ENCODE measurements at regions not wholly inside any gene's neighbourhood (a gene's known extent, or its start where the extent isn't known, plus 50 kb on each side); places are given as distances from the start of the nearest gene placed in this dataset.
"Not testable (repeated sequence)": the region's sequence is repeated elsewhere in the genome, so short reads cannot be mapped to it uniquely, and the experiment has no call there.

DNA sequence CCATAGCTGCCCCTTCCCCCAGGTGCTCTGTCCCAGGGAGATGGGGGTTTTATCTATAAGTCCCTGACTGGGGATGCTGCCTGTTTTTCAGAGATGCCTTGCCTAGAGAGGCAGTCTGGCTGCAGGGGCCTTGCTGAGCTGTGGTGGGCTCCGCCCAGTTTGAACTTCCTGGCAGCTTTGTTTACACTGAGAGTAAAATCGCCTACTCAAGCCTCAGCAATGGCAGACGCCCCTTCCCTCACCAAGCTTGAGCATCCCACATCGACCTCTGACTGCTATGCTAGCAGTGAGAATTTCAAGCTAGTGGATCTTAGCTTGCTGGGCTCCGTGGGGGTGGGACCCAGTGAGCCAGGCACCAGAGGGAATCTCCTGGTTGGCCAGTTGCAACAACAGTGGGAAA lies 430.4 kb downstream of the CPS1 start:
- WGBS, 2 experiments (ENCODE audit: extremely low coverage in 1 of 2, insufficient coverage in 1 of 2, insufficient read length in 1 of 2, insufficient replicate concordance in 2 of 2, low coverage in 1 of 2, low lambda C conversion rate in 2 of 2, missing lambda C conversion rate in 1 of 2): 84% methylated on average over 5 of the region's 5 CpGs; no CpG with 5 or more reads in 1 of the 2 experiments
- peak overlapping the region; percentile 99; the same call in 1 of the 2 replicates for H2AFZ ChIP-seq (ENCODE audit: low read length)
- H3K27ac ChIP-seq (ENCODE audit: low read depth, low read length): not testable (repeated sequence)

More for the DNA sequence above, 430.4 kb downstream of the CPS1 start:
- FAIRE-seq; CTCF ChIA-PET (ENCODE audit: partially characterized antibody); H3K56ac ChIP-seq (replicated peaks; ENCODE audit: insufficient read length, low read depth, low read length); DNase-seq (ENCODE audit: low read depth in 1 of 2, low spot score in 2 of 2); H3K4me1 ChIP-seq (replicated peaks in 1 of 4; ENCODE audit: control insufficient read depth in 3 of 4, insufficient read depth in 4 of 4, low read length in 3 of 4); H3K23me2 ChIP-seq (ENCODE audit: low read depth, low read length); H3K4ac ChIP-seq (replicated peaks; ENCODE audit: insufficient read length, low read depth, low read length); H2BK12ac ChIP-seq (ENCODE audit: low read depth, low read length); H3K79me1 ChIP-seq (ENCODE audit: low read depth, low read length); H2BK120ac ChIP-seq (replicated peaks; ENCODE audit: low read depth, low read length); H4K5ac ChIP-seq (ENCODE audit: insufficient read length, low read depth, low read length); H3K4me2 ChIP-seq (ENCODE audit: insufficient read depth in 1 of 2, low read depth in 2 of 2, low read length in 2 of 2); H3K9me3 ChIP-seq (ENCODE audit: insufficient read depth in 2 of 2, low read depth in 1 of 2, low read length in 1 of 2); H3K27me3 ChIP-seq (replicated peaks in 1 of 4; ENCODE audit: control insufficient read depth in 3 of 4, extremely low read depth in 1 of 4, insufficient read depth in 3 of 4, low read length in 3 of 4); H4K20me1 ChIP-seq (replicated peaks in 1 of 2; ENCODE audit: control insufficient read depth in 1 of 2, insufficient read depth in 2 of 2, low read length in 2 of 2); H2AK5ac ChIP-seq (ENCODE audit: low read depth, low read length); H3K4me3 ChIP-seq (ENCODE audit: extremely low read depth in 1 of 4, insufficient read depth in 2 of 4, low read depth in 3 of 4, low read length in 4 of 4); H3K23ac ChIP-seq (ENCODE audit: insufficient read length); H3K9ac ChIP-seq (replicated peaks in 1 of 4; ENCODE audit: extremely low read depth in 1 of 4, low read depth in 3 of 4, low read length in 3 of 4); H3K36me3 ChIP-seq (ENCODE audit: control insufficient read depth in 2 of 4, insufficient read depth in 4 of 4, low read length in 3 of 4); H2BK20ac ChIP-seq (ENCODE audit: low read length); H4K91ac ChIP-seq (replicated peaks; ENCODE audit: insufficient read length, low read length); H3K79me2 ChIP-seq (ENCODE audit: control insufficient read depth in 1 of 2, insufficient read depth in 2 of 2, low read length in 2 of 2); POLR2A ChIA-PET (ENCODE audit: partially characterized antibody); H2BK15ac ChIP-seq (ENCODE audit: low read length); H3K18ac ChIP-seq (ENCODE audit: extremely low read depth, low read length); H3K14ac ChIP-seq (ENCODE audit: insufficient read length); H2BK5ac ChIP-seq (ENCODE audit: low read depth, low read length): not testable (repeated sequence)
- H4K8ac ChIP-seq (ENCODE audit: extremely low read depth, insufficient read depth, low read length): peak overlapping the region; percentile 80; the same call in 1 of the 2 replicates
